SIG-M5 (cell line): ENCODE measurements at regions not wholly inside any gene's neighbourhood (a gene's known extent, or its start where the extent isn't known, plus 50 kb on each side); places are given as distances from the start of the nearest gene placed in this dataset.
"Not testable (repeated sequence)": the region's sequence is repeated elsewhere in the genome, so short reads cannot be mapped to it uniquely, and the experiment has no call there.

Experiments used
- DNase-seq: peaks from one replicate; lab custom pipeline; 2025; lab: John Stamatoyannopoulos, UW

GRCh38 chr13:69094485-69094884 lies 1013.1 kb upstream of the ATXN8OS start:
- DNase-seq: no peak

GRCh38 chr13:69092615-69093322 lies 1014.9 kb upstream of the ATXN8OS start:
- no peak for DNase-seq

- no peak for DNase-seq
Observed at GRCh38 chr13:69077267-69077666, 1030.4 kb upstream of the ATXN8OS start.

DNA sequence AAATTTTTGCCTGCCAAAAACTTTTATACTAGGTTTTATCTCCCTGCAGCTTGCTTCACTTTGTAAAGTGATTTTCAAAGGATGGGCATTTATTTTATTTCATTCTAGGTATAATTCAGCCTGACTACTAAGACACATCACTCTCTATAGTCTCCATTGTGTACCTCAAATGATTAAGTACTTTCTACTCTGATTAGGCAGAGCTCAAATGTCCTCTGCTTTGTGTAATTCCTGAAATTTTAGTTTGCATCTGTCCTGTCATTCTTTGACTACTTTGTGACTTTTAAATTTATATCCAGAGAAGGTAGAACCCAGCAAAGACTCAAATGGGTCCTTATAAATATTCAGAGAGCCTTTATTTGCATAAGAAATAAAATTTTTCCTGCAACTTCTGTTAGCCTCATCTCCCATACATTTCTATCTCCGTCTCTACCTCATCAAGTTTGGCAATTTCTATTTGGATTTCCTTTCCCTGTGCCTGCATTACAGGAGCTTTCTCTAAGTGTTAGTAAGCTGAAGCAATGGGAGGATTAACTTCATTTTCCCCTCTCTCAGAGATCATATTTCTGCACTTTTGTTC lies 1038.0 kb upstream of the ATXN8OS start:
- DNase-seq: no peak

GRCh38 chr13:69050696-69051095 lies 1056.9 kb upstream of the ATXN8OS start:
- DNase-seq: no peak

DNA sequence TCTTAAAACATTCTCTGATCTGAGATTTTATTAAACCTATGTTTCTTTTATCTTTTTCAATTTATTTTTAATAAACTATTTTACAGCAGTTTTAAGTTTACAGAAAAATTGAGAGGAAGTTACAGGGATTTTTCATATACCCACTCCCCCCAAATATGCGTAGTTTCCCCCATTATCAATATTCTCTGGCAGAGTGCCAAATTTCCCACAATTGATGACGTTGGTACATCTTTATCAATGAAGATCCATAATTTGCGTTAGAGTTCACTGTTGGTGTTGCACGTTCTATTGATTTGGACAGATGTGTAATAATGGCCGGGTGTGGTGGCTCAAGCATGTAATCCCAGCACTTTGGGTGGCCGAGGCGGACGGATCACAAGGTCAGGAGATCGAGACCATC lies 1063.0 kb upstream of the ATXN8OS start:
- no peak for DNase-seq

- DNase-seq: no peak
Observed at GRCh38 chr13:69040898-69041297, 1066.7 kb upstream of the ATXN8OS start.

- no peak for DNase-seq
Observed at GRCh38 chr13:69035771-69036170, 1071.9 kb upstream of the ATXN8OS start.

DNA sequence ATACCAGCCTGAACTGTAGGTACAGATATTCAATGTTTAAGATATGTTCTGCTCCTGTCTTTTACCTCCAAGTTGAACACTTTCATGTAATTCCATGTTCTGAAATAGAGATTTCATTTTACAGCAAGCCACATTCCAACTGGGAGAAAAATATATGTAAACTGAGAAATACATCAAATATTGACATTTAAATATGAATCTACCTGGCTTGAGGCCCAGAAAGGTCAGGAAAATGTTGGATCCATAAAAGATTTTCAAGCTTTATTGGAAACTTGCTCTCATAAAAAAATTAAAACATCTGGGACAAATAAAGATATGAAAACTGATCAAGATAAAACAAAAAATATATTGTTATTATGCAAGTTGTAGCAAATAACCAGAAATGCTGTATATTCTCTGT lies 1078.7 kb upstream of the ATXN8OS start:
- no peak for DNase-seq

- DNase-seq: no peak
Observed at GRCh38 chr13:69020120-69020519, 1087.5 kb upstream of the ATXN8OS start.

DNA sequence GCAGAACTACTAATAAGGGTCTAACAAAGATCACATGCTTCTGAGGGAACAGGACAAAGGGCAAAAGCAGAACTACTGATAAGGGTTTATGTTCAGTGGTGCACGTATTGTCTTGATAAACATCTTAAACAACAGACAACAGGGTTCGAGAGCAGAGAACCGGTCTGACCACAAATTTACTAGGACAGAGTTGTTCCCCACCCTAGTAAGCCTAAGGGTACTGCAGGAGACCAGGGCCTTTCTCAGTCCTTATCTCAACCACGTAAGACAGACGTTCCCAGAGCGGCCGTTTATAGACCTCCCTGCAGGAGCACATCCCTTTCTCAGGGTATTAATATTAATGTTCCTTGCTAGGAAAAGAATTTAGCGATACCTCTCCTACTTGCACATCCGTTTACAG lies 1089.5 kb upstream of the ATXN8OS start:
- not testable (repeated sequence) for DNase-seq

GRCh38 chr13:69010789-69011188 lies 1096.8 kb upstream of the ATXN8OS start:
- DNase-seq: no peak

- no peak for DNase-seq
Observed at GRCh38 chr13:69008499-69008898, 1099.1 kb upstream of the ATXN8OS start.

DNA sequence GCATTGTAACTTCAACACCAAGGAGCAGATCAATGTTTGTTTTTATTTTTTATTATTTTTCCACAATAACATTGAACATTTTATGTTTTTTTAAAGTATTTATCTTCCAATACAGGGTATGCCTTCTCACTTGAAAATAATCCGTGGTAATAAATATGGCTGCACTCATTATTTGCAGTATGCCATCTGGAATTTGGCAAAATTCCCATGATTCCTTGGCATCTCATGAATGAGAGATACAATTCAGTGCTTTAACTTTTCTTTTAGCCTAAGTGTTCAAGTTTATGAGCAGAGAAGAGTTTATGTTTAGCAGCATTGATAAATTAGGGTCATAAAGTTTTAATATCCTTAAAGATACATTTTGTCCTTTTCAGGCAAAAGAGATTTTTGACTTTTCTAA lies 1109.6 kb upstream of the ATXN8OS start:
- DNase-seq: no peak

- no peak for DNase-seq
Observed at GRCh38 chr13:68996668-68997025, 1111.0 kb upstream of the ATXN8OS start.

DNA sequence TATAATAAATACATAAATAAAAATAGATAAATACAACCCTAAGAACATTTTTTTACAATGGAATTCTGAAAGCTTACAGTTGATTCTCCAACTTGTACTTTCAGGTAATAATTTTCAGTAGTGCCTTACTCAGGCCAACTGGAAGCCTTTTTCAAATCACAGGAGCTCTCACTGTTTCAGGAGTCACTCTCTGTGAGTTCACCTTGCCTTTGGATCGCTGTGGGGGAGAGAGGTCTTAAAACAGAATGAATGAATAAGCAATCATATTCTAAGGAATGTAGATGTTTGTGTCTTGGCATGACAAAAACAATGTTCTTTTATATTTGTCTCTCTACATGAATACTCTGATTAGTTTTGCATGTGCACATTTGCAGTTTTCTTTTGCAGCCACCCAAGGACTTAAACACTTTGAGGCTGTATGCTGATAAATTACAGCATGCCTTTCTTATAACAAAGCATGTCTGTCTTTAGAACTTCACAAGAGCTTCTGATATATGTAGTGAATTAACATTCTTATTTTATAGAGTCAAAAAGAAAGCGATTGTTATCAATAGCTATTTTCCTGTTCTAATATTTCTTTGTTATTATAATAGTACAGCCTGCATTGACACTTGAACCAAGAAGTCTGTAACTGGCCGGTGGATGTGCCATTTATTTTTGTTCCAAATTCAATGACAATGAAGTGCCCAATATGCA lies 1111.5 kb upstream of the ATXN8OS start:
- DNase-seq: no peak

DNA sequence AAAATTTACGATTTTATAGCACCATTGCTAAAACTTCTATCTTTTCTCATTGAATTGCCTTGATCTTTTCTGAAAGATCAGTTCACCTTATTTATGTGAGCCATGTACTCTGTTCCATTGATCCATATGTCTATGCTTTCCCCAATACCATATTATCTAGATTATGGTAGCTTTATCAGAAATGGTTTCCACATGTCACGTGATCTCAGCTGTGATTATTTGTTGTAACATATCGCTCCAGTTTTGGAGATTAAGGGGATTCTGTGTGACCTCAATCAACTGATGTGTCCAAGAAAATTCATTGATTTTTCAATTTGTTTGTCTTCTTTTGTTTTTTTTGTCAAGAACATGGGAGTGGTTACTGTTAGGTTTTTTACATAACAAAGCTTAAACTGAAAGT lies 1114.5 kb upstream of the ATXN8OS start:
- no peak for DNase-seq

DNA sequence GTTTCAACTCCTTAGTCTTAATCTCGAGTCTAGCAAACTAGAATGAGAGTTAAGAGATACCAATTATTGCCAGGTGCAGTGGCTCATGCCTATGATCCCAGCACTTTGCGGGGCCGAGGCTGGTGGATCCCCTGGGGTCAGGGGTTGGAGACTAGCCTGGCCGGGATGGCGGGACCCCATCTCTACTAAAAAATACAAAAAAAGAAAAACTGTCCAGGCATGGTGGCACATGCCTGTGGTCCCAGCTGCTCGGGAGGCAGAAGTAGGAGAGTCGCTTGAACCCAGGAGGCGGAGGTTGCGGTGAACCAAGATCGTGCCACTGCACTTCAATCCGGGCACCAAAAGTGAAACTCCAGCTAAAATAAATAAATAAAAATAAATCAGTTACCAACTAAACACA lies 1119.5 kb upstream of the ATXN8OS start:
- no peak for DNase-seq

DNA sequence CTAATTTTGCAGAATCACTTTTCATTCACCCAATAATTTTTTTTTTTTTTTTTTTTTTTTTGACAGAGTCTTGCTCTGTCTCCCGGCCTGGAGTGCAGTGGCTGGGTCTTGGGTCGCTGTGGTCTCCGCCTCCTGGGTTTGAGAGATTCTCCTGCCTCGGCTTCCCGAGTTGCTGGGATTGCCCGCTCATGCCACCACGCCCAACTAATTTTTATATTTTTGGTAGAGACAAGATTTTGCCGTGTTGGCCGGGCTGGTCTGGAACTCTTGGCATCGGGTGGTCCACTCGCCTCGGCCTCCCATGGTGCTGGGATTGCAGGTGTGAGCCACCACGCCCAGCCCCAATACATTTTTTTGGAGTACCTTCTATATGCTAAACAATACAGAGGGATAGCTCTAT lies 1120.0 kb upstream of the ATXN8OS start:
- no peak for DNase-seq

DNA sequence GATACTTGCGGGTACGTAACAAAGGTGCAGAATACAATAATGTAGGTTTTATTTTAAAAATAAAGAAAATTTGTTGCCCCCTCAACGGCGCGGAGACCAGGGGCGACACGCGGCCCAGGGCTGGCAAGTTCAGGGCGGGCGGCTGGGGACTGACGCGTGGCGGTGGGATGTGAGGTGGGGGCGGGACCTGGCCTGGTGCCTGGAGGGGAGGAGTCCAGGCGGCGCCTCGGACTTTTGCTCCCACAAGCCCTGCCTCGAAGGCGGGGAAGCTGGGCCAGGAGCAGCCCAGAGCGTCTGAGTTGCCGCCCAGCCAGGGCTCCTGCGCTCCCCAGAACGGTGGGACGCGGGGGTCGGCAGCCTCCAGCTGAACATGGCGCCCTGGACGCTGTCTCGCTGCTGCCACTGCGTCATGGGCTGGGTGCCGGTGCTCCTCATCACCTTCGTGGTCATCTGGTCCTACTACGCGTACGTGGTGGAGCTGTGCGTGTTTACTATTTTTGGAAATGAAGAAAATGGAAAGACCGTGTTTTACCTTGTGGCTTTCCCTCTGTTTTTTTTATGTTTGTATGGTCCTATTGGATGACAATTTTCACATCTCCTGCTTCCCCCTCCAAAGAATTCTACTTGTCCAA lies 1122.8 kb upstream of the ATXN8OS start:
- no peak for DNase-seq

GRCh38 chr13:68982961-68983619 lies 1124.5 kb upstream of the ATXN8OS start:
- no peak for DNase-seq

- no peak for DNase-seq
Observed at GRCh38 chr13:68976287-68976686, 1131.3 kb upstream of the ATXN8OS start.

DNA sequence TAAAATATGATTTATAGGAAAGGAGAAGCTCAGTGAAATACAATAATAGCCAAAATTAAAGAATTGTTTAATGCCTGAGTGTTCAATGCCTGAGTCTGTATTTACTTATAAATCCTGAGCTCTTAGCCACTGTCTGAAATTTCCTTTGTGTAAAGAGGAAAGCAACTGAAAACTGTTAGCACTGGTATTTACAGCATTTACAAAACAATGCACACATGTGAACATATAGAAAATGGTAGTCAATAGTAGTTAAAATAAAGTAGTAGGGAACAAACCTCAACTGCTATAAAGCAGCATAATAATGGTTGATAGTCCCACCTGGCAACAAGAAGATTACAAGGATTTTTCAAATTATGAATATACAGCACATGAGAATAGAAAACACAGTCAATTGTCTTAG lies 1137.1 kb upstream of the ATXN8OS start:
- no peak for DNase-seq
